A549 (cell line): ENCODE measurements at regions not wholly inside any gene's neighbourhood (a gene's known extent, or its start where the extent isn't known, plus 50 kb on each side); places are given as distances from the start of the nearest gene placed in this dataset.

ENCODE experiments used
- ATAC-seq, 2 experiments: fragments of 200-7000 bp in 1 of 2; fragments of >200 bp in 1 of 2; cut with Nextera tagmentation in 1 of 2; cut with Tn5 transposase in 1 of 2; 3 replicates each; pipeline versions ENCODE4 v1.8.0 to v1.9.1; 2018 to 2020; ENCODE audit warnings: mild to moderate bottlenecking in 1 of 2, moderate library complexity in 1 of 2
- CTCF ChIA-PET: fragments of 300-600 bp; sonication (Branson Sonifier 250); formaldehyde crosslinking; extraction: SDS; loops from one replicate; lab custom pipeline; 2021; ENCODE audit warnings: antibody characterized with exemption, inconsistent platforms; lab: Yijun Ruan, JAX
- POLR2A ChIA-PET: fragments of 350-600 bp; formaldehyde crosslinking; extraction: SDS; loops from one replicate; lab custom pipeline; 2021; ENCODE audit warnings: antibody characterized with exemption, inconsistent platforms; lab: Yijun Ruan, JAX
- DNase-seq, 2 experiments: peaks; one replicate each; pipeline versions ENCODE4 v3.0.0 to v3.0.0-alpha.2; 2011 to 2016; ENCODE audit warnings: low read depth in 1 of 2, low spot score in 1 of 2
- FAIRE-seq: peaks from 2 replicates; lab custom pipeline; 2011; peaks lifted over from hg19 to GRCh38; lab: Jason Lieb, UNC
- H3K27ac ChIP-seq, 2 experiments: fragments of >200 bp; sonication (Bioruptor Twin); formaldehyde crosslinking; 3 replicates each; pipeline ENCODE4 v1.5.1; 2016 to 2017
- H3K4me1 ChIP-seq: fragments of >200 bp; sonication (Bioruptor Twin); formaldehyde crosslinking; 3 replicates; pipeline ENCODE4 v1.6.1; 2016
- H3K4me2 ChIP-seq: fragments of >200 bp; sonication (Bioruptor Twin); formaldehyde crosslinking; 3 replicates; pipeline ENCODE4 v1.6.1; 2016
- H3K4me3 ChIP-seq: fragments of >200 bp; sonication (Bioruptor Twin); formaldehyde crosslinking; 3 replicates; pipeline ENCODE4 v1.5.1; 2016
- H3K9me3 ChIP-seq: fragments of >200 bp; sonication (Bioruptor Twin); formaldehyde crosslinking; 3 replicates; pipeline ENCODE4 v1.6.1; 2016
- CBX2 ChIP-seq: fragments of 200-600 bp; sonication (generic); IDR thresholded peaks from 2 replicates; pipeline ENCODE4 v1.6.1; 2016; ENCODE audit warnings: low read depth, mild to moderate bottlenecking, borderline replicate concordance
- CBX8 ChIP-seq: fragments of 200-600 bp; sonication (generic); IDR thresholded peaks from 2 replicates; pipeline ENCODE4 v1.6.1; 2016
- CEBPB ChIP-seq, 2 experiments: fragments of >200 bp in 1 of 2; sonication (Bioruptor Twin) in 1 of 2; formaldehyde crosslinking in 1 of 2; IDR thresholded peaks; 2 replicates each; pipeline ENCODE4 v1.6.1; 2012 to 2016
- CHD2 ChIP-seq: fragments of 150-350 bp; IDR thresholded peaks from 2 replicates; pipeline ENCODE4 v1.6.1; 2014; ENCODE audit warnings: low read length; ENCODE audit not compliant: partially characterized antibody
- CHD4 ChIP-seq: fragments of 200-600 bp; sonication (generic); IDR thresholded peaks from 2 replicates; pipeline ENCODE4 v1.6.1; 2016; ENCODE audit warnings: antibody characterized with exemption, mild to moderate bottlenecking, borderline replicate concordance
- EHMT2 ChIP-seq: fragments of 200-600 bp; sonication (generic); IDR thresholded peaks from 2 replicates; pipeline ENCODE4 v1.6.1; 2016; ENCODE audit warnings: antibody characterized with exemption, low read depth, mild to moderate bottlenecking, moderate library complexity
- EP300 ChIP-seq, 2 experiments: fragments of >200 bp; sonication (Bioruptor Twin); formaldehyde crosslinking; IDR thresholded peaks; 2 replicates in 1 of 2; 3 replicates in 1 of 2; pipeline ENCODE4 v1.6.1; 2016 to 2017
- FOSL2 ChIP-seq, 2 experiments: fragments of 450-650 bp in 1 of 2; fragments of >200 bp in 1 of 2; sonication (Bioruptor Twin) in 1 of 2; formaldehyde crosslinking; IDR thresholded peaks; 2 replicates each; pipeline versions ENCODE4 v1.5.0 to v1.6.1; 2016 to 2020; ENCODE audit warnings: mild to moderate bottlenecking in 1 of 2, moderate library complexity in 1 of 2
- JUN ChIP-seq, 2 experiments: fragments of >200 bp; sonication (Bioruptor Twin); formaldehyde crosslinking; IDR thresholded peaks; 2 replicates in 1 of 2; 3 replicates in 1 of 2; pipeline ENCODE4 v1.6.1; 2016 to 2017
- JUNB ChIP-seq: fragments of >200 bp; sonication (Bioruptor Twin); formaldehyde crosslinking; IDR thresholded peaks from 2 replicates; pipeline ENCODE4 v1.6.1; 2016
- KDM1A ChIP-seq: fragments of 200-600 bp; sonication (generic); IDR thresholded peaks from 2 replicates; pipeline ENCODE4 v1.6.1; 2016; ENCODE audit warnings: low read depth, mild to moderate bottlenecking
- KDM5A ChIP-seq: fragments of 200-600 bp; sonication (generic); IDR thresholded peaks from 2 replicates; pipeline ENCODE4 v1.6.1; 2016; ENCODE audit warnings: antibody characterized with exemption, mild to moderate bottlenecking
- MAZ ChIP-seq: fragments of 150-350 bp; IDR thresholded peaks from 2 replicates; pipeline ENCODE4 v1.6.1; 2014; ENCODE audit warnings: antibody characterized with exemption, low read depth, low read length, borderline replicate concordance
- MYC ChIP-seq: IDR thresholded peaks from 2 replicates; pipeline ENCODE4 v1.6.1; 2012; ENCODE audit warnings: mild to moderate bottlenecking, inconsistent platforms, low read length, improper control_type of control experiment, borderline replicate concordance
- NR3C1 ChIP-seq: fragments of >200 bp; sonication (Bioruptor Twin); formaldehyde crosslinking; IDR thresholded peaks from 3 replicates; pipeline ENCODE4 v1.6.1; 2017
- PHF8 ChIP-seq: fragments of 200-600 bp; sonication (generic); IDR thresholded peaks from 2 replicates; pipeline ENCODE4 v1.6.1; 2016; ENCODE audit warnings: low read depth, mild to moderate bottlenecking, antibody characterized with exemption, moderate library complexity, borderline replicate concordance
- RAD21 ChIP-seq, 2 experiments: fragments of >200 bp in 1 of 2; sonication (Bioruptor Twin) in 1 of 2; formaldehyde crosslinking in 1 of 2; IDR thresholded peaks in 1 of 2; conservative IDR thresholded peaks in 1 of 2; 2 replicates in 1 of 2; 3 replicates in 1 of 2; pipeline ENCODE4 v1.6.1; 2012 to 2018; ENCODE audit warnings: inconsistent platforms in 1 of 2
- RARB ChIP-seq: fragments of 250-450 bp; sonication (Bioruptor Pico); IDR thresholded peaks from 2 replicates; pipeline ENCODE4 v1.8.0; 2021; ENCODE audit warnings: mild to moderate bottlenecking, moderate library complexity
- RCOR1 ChIP-seq: fragments of 150-350 bp; IDR thresholded peaks from 2 replicates; pipeline ENCODE4 v1.6.1; 2014; ENCODE audit warnings: antibody characterized with exemption, low read length, low read depth
- RFX5 ChIP-seq: fragments of 450-650 bp; IDR thresholded peaks from 2 replicates; pipeline ENCODE4 v1.7.1; 2014; ENCODE audit warnings: antibody characterized with exemption, mild to moderate bottlenecking, moderate library complexity
- SMC3 ChIP-seq: fragments of >200 bp; sonication (Bioruptor Twin); formaldehyde crosslinking; IDR thresholded peaks from 3 replicates; pipeline ENCODE4 v1.6.1; 2018; ENCODE audit warnings: inconsistent platforms
- TFCP2L1 ChIP-seq: fragments of 250-450 bp; sonication (Bioruptor Pico); IDR thresholded peaks from 2 replicates; pipeline ENCODE4 v1.5.0; 2021; ENCODE audit warnings: mild to moderate bottlenecking
- ZC3H11A ChIP-seq: fragments of 450-650 bp; IDR thresholded peaks from 2 replicates; pipeline ENCODE4 v1.6.1; 2014; ENCODE audit warnings: antibody characterized with exemption, mild to moderate bottlenecking
- ZNF302 ChIP-seq: fragments of 250-450 bp; sonication (Bioruptor Pico); IDR thresholded peaks from 2 replicates; pipeline ENCODE4 v1.9.0; 2021; ENCODE audit warnings: inconsistent platforms, mild to moderate bottlenecking, moderate library complexity
- WGBS: methylation state at CpG from one replicate; pipeline ENCODE4 v1.1.6; 2017; ENCODE audit errors: missing lambda C conversion rate; 5-methylcytosine and 5-hydroxymethylcytosine counted together
- TF ChIP-seq, protein P1 (sequence below): IDR thresholded peaks from 2 replicates; pipeline ENCODE4 v1.6.1; 2012; ENCODE audit warnings: low read depth, borderline replicate concordance
- TF ChIP-seq, protein P2 (sequence below): fragments of >200 bp; sonication (Bioruptor Twin); formaldehyde crosslinking; IDR thresholded peaks from 3 replicates; pipeline ENCODE4 v1.5.1; 2016
- TF ChIP-seq, protein P3 (sequence below): fragments of 250-450 bp; sonication (Bioruptor Pico); IDR thresholded peaks from 2 replicates; pipeline ENCODE4 v1.5.0; 2020; ENCODE audit warnings: low read depth, mild to moderate bottlenecking, moderate library complexity
- TF ChIP-seq, protein P4 (sequence below): fragments of 200-600 bp; sonication (generic); IDR thresholded peaks from 2 replicates; pipeline ENCODE4 v1.6.1; 2016; ENCODE audit warnings: antibody characterized with exemption, mild to moderate bottlenecking, moderate library complexity

DNA sequence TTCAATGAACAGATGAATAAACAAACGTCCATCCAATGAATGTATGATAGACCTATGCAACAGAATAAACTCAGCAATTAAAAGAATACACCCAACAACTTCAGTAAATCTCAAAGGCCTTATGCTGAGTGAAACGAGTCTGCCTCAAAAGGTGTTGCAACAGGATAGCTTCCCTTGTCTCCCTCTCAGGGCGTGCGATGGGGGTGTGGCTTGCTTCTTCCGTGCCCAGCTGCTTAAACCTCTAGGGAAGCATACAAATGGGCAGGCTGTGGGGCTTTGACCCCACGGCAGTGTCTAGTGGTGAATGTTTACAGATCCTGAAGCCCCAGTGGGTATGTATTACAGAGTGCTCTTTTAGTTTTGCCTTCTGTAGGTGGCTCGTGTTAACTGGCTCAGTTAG, 87.0 kb upstream of the CCL21 start:
- FAIRE-seq, result no peak
- CTCF ChIA-PET, result interaction anchor here (0.6 to 1.1 kb wide), 3 partner anchors 24 to 111 kb away, joined by 3 to 4 read pairs (median 3); no protein-coding TSS in a partner anchor
- no peak for DNase-seq

DNA sequence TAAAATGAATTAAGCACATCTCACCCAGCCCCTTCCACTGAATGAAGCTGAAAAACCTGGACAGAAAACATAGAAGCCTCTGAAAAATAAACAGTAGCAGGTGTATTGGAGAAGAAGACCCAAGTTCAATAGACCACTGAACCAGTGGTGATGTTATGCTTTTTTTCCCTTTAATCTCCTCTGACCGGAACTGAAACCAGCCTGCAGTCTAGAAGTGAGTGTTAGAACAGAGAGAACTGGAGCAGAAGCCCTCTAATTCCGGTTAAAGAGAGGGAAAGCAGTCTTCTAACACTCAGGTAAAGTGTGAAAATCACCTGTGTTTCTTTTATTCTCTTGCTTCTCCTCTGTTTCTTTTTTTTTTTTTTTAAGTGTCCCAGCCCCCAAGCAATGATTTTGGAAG, 83.5 kb upstream of the CCL21 start:
- no peaks in the 10 kb centered on the region for H3K4me1 ChIP-seq
- no peak overlapping the region for H3K4me2 ChIP-seq
- no peak for ATAC-seq
- no peak for TF ChIP-seq CBX2
- no peak for TF ChIP-seq ZNF302
- TF ChIP-seq ZC3H11A, result no peak
- TF ChIP-seq RCOR1, result no peak
- no peak for TF ChIP-seq MYC
- TF ChIP-seq, protein P1, sequence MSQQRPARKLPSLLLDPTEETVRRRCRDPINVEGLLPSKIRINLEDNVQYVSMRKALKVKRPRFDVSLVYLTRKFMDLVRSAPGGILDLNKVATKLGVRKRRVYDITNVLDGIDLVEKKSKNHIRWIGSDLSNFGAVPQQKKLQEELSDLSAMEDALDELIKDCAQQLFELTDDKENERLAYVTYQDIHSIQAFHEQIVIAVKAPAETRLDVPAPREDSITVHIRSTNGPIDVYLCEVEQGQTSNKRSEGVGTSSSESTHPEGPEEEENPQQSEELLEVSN, result no peak
- no peak for TF ChIP-seq KDM5A
- POLR2A ChIA-PET, result interaction anchor here (0.6 to 0.7 kb wide), 2 partner anchors 367 to 368 kb away, joined by 3 read pairs; partner anchors contain the start of gene UNC13B
- DNase-seq, result no peak
- H3K27ac ChIP-seq, result no peak overlapping the region
- no peaks in the 10 kb centered on the region for H3K9me3 ChIP-seq
- CTCF ChIA-PET, result interaction anchor here (1.4 to 1.8 kb wide), 2 partner anchors 28 to 192 kb away, joined by 4 read pairs; no protein-coding TSS in a partner anchor
- no peak for FAIRE-seq
- WGBS, result 3% methylated on average over 2 of the region's 2 CpGs
- no peak overlapping the region for H3K4me3 ChIP-seq

More for the DNA sequence above, 87.0 kb upstream of the CCL21 start:
- POLR2A ChIA-PET, result no interaction called here
- ATAC-seq, result no peak
- Histone ChIP-seq H3K4me3 (no peak overlapping the region), H3K4me1 (no peaks in the 10 kb centered on the region), H3K27ac (no peak overlapping the region), H3K9me3 (no peaks in the 10 kb centered on the region), H3K4me2 (no peak overlapping the region)
- TF ChIP-seq FOSL2 (IDR thresholded peaks at IDR 0.05) (no peak), FOSL2 (CRISPR knock-in tag; IDR thresholded peaks at IDR 0.05) (no peak), KDM1A (no peak), CEBPB (IDR thresholded peaks at IDR 0.05) (no peak), RFX5 (no peak), JUNB (no peak)
- 14% methylated on average over 7 of the region's 7 CpGs for WGBS

DNA sequence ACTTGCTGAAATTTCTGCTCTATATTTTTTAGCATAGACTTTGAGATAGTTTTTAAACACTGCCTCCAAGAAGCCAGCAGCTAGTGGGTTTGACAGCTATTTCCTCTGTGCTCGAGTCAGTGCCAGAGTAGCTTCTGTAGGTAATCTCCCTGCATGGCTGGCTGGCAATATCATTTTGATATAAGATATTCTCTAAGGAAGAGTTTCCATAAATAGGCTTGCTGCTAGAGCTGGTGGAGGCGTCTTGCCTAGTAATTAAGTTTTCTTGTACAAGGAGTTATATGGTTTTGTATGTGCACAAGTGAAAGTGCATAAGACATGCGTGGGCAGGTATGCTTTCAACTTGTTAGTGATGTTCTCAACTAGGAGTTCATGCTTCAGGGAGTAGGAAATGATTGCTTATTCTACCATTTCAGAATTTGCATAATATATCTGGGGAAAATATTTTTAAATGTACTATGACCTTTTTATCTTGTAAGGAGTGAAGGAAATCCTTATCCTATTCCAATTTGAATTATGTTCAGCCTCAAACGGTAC, 74.1 kb upstream of the CCL21 start:
- POLR2A ChIA-PET, result no interaction called here
- 2% methylated on average over 4 of the region's 4 CpGs for WGBS
- H3K27ac ChIP-seq, result no peak overlapping the region
- H3K4me1 ChIP-seq, result no peaks in the 10 kb centered on the region
- no peaks in the 10 kb centered on the region for H3K9me3 ChIP-seq
- TF ChIP-seq MAZ (no peak), EHMT2 (no peak), CEBPB (IDR thresholded peaks at IDR 0.05) (no peak), CBX8 (no peak), PHF8 (no peak), TFCP2L1 (no peak), CHD2 (no peak), SMC3 (no peak), KDM5A (no peak), RFX5 (no peak), NR3C1 (no peak), JUN (IDR thresholded peaks at IDR 0.05) (no peak), RAD21 (conservative IDR thresholded peaks at IDR 0.05 in 1 of 2, IDR thresholded peaks at IDR 0.05 in 1 of 2) (no peak), RARB (CRISPR knock-in tag) (no peak), EP300 (IDR thresholded peaks at IDR 0.05) (no peak), CHD4 (no peak)
- TF ChIP-seq, protein P2, sequence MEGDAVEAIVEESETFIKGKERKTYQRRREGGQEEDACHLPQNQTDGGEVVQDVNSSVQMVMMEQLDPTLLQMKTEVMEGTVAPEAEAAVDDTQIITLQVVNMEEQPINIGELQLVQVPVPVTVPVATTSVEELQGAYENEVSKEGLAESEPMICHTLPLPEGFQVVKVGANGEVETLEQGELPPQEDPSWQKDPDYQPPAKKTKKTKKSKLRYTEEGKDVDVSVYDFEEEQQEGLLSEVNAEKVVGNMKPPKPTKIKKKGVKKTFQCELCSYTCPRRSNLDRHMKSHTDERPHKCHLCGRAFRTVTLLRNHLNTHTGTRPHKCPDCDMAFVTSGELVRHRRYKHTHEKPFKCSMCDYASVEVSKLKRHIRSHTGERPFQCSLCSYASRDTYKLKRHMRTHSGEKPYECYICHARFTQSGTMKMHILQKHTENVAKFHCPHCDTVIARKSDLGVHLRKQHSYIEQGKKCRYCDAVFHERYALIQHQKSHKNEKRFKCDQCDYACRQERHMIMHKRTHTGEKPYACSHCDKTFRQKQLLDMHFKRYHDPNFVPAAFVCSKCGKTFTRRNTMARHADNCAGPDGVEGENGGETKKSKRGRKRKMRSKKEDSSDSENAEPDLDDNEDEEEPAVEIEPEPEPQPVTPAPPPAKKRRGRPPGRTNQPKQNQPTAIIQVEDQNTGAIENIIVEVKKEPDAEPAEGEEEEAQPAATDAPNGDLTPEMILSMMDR, result no peak
- TF ChIP-seq, protein P3, sequence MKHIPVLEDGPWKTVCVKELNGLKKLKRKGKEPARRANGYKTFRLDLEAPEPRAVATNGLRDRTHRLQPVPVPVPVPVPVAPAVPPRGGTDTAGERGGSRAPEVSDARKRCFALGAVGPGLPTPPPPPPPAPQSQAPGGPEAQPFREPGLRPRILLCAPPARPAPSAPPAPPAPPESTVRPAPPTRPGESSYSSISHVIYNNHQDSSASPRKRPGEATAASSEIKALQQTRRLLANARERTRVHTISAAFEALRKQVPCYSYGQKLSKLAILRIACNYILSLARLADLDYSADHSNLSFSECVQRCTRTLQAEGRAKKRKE (CRISPR knock-in tag), result no peak
- TF ChIP-seq, protein P4, sequence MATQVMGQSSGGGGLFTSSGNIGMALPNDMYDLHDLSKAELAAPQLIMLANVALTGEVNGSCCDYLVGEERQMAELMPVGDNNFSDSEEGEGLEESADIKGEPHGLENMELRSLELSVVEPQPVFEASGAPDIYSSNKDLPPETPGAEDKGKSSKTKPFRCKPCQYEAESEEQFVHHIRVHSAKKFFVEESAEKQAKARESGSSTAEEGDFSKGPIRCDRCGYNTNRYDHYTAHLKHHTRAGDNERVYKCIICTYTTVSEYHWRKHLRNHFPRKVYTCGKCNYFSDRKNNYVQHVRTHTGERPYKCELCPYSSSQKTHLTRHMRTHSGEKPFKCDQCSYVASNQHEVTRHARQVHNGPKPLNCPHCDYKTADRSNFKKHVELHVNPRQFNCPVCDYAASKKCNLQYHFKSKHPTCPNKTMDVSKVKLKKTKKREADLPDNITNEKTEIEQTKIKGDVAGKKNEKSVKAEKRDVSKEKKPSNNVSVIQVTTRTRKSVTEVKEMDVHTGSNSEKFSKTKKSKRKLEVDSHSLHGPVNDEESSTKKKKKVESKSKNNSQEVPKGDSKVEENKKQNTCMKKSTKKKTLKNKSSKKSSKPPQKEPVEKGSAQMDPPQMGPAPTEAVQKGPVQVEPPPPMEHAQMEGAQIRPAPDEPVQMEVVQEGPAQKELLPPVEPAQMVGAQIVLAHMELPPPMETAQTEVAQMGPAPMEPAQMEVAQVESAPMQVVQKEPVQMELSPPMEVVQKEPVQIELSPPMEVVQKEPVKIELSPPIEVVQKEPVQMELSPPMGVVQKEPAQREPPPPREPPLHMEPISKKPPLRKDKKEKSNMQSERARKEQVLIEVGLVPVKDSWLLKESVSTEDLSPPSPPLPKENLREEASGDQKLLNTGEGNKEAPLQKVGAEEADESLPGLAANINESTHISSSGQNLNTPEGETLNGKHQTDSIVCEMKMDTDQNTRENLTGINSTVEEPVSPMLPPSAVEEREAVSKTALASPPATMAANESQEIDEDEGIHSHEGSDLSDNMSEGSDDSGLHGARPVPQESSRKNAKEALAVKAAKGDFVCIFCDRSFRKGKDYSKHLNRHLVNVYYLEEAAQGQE, result no peak
- CTCF ChIA-PET, result interaction anchor here (1.0 to 1.4 kb wide), 2 partner anchors 82 kb away, joined by 3 read pairs; no protein-coding TSS in a partner anchor
- no peak for ATAC-seq
- no peak for FAIRE-seq
- H3K4me3 ChIP-seq, result no peak overlapping the region
- no peak overlapping the region for H3K4me2 ChIP-seq
- no peak for DNase-seq
